Uterus (tissue), 2 donors: ENCODE measurements at regions not wholly inside any gene's neighbourhood (a gene's known extent, or its start where the extent isn't known, plus 50 kb on each side); places are given as distances from the start of the nearest gene placed in this dataset.

ENCODE experiments used
- CTCF ChIP-seq, 4 experiments: fragments of 200-600 bp in 2 of 4; fragments of 450-650 bp in 2 of 4; sonication (generic) in 2 of 4; IDR thresholded peaks; one replicate each; pipeline ENCODE4 v1.5.1; 2016 to 2019; ENCODE audit warnings: antibody characterized with exemption in 4 of 4, mild to moderate bottlenecking in 2 of 4, moderate library complexity in 1 of 4
- POLR2A ChIP-seq, 2 donors: fragments of 450-650 bp; IDR thresholded peaks; one replicate each; pipeline ENCODE4 v1.6.1; 2016; ENCODE audit warnings: antibody characterized with exemption in 2 of 2, mild to moderate bottlenecking in 1 of 2, moderate library complexity in 1 of 2

- no peak for TF ChIP-seq CTCF (IDR thresholded peaks at IDR 0.05)
- no peak for TF ChIP-seq POLR2A (IDR thresholded peaks at IDR 0.05)
These were observed 107.5 kb upstream of the ACSL4 start for GRCh38 chrX:109840585-109840984.
